Pancreas (tissue), 10 donors: ENCODE measurements at regions not wholly inside any gene's neighbourhood (a gene's known extent, or its start where the extent isn't known, plus 50 kb on each side); places are given as distances from the start of the nearest gene placed in this dataset.

Experiments
- ATAC-seq, 4 donors: fragments of 200-7000 bp; cut with Tn5 transposase; one replicate each; pipeline versions ENCODE4 v1.8.0 to v1.9.1; 2020; ENCODE audit warnings: mild to moderate bottlenecking in 4 of 4, moderate library complexity in 4 of 4
- DNase-seq, 6 donors: peaks; one replicate each; pipeline ENCODE4 v3.0.0-alpha.2; 2020
- FAIRE-seq: peaks from 2 replicates; lab custom pipeline; 2012; peaks lifted over from hg19 to GRCh38; lab: Jason Lieb, UNC
- H3K27ac ChIP-seq, 4 donors: fragments of 200-600 bp; sonication (generic); 1 replicate in 3 of 4; 2 replicates in 1 of 4; pipeline versions ENCODE4 v1.5.0 to v1.8.0; 2020
- H3K27me3 ChIP-seq, 4 donors: fragments of 200-600 bp; one replicate each; pipeline ENCODE4 v1.8.0; 2021
- H3K36me3 ChIP-seq, 3 donors: fragments of 200-600 bp; sonication (generic) in 1 of 3; one replicate each; pipeline versions ENCODE4 v1.5.0 to v1.8.0; 2020 to 2021
- H3K4me1 ChIP-seq, 3 donors: fragments of 200-600 bp; one replicate each; pipeline ENCODE4 v1.8.0; 2021
- H3K4me3 ChIP-seq, 4 donors: fragments of 200-600 bp; sonication (generic) in 2 of 4; one replicate each; pipeline versions ENCODE4 v1.5.0 to v1.8.0; 2020 to 2021
- H3K9me3 ChIP-seq, 4 donors: fragments of 200-600 bp; one replicate each; pipeline ENCODE4 v1.8.0; 2021
- WGBS, 2 donors: extraction: QIAGEN DNeasy Blood & Tissue Kit; methylation state at CpG; one replicate each; pipeline ENCODE4 v1.1.7; 2013; 5-methylcytosine and 5-hydroxymethylcytosine counted together
- intact Hi-C, 3 donors: fragments of 100-400 bp; cut with DNase I; formaldehyde crosslinking; loops; one replicate each; pipeline versions ENCODE4 v1.11.1 to v1.14.2; 2022
- TF ChIP-seq, protein P1 (sequence below), 4 donors: fragments of 200-600 bp; sonication (generic) in 3 of 4; IDR thresholded peaks; one replicate each; pipeline versions ENCODE4 v1.5.0 to v1.8.0; 2021; ENCODE audit warnings: antibody characterized with exemption in 4 of 4
- donor health status: healthy with polysubstance abuse.
- donor health status: DM: no; HTN: no; CAD: no; lungs with moderate emphysema.
- donor health status: DM: no; HTN: no; CAD: no.
- donor health status: control.
- donor health status: control.
- donor health status: Bipolar disorder and iron deficiency.
- donor health status: DM: yes; HTN: yes; CAD: no.
- donor health status: DM: no; HTN: no; CAD: no.
- donor health status: DM: no; HTN: no; CAD: no.
- donor health status: DM: yes; HTN: yes; CAD: no.

GRCh38 chr18:28581521-28582071 is 404.7 kb upstream of the CDH2 start:
- Histone ChIP-seq H3K9me3 (no peaks in the 10 kb centered on the region), H3K27me3 (no peaks in the 10 kb centered on the region), H3K4me3 (no peak overlapping the region), H3K4me1 (no peaks in the 10 kb centered on the region), H3K27ac (no peak overlapping the region), H3K36me3 (no peaks in the 10 kb centered on the region)
- no peak for DNase-seq
- TF ChIP-seq, protein P1, sequence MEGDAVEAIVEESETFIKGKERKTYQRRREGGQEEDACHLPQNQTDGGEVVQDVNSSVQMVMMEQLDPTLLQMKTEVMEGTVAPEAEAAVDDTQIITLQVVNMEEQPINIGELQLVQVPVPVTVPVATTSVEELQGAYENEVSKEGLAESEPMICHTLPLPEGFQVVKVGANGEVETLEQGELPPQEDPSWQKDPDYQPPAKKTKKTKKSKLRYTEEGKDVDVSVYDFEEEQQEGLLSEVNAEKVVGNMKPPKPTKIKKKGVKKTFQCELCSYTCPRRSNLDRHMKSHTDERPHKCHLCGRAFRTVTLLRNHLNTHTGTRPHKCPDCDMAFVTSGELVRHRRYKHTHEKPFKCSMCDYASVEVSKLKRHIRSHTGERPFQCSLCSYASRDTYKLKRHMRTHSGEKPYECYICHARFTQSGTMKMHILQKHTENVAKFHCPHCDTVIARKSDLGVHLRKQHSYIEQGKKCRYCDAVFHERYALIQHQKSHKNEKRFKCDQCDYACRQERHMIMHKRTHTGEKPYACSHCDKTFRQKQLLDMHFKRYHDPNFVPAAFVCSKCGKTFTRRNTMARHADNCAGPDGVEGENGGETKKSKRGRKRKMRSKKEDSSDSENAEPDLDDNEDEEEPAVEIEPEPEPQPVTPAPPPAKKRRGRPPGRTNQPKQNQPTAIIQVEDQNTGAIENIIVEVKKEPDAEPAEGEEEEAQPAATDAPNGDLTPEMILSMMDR (IDR thresholded peaks at IDR 0.05), result no peak
- ATAC-seq, result no peak
- intact Hi-C loops, result no loop called here
- FAIRE-seq, result no peak
- 47 to 61% methylated on average over 4 of the region's 4 CpGs for WGBS, 2 donors

DNA sequence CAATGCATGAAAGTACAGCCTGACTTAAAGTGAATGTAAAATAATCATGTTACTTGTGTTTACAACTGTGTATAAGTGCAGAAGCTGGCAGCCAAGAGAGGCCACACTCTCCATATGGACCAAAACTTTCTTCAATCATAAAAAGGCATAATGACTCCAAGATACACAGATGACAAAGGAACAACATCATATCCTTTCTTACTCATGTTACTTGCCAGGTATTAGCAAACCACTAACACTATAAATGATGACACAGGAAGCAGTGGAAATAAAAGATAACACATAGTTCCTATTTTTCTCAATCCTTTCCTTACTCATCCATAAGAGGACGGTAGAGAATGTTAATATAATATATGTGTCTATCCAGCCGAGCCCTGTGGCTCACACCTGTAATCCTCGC is 400.0 kb upstream of the CDH2 start:
- WGBS, 2 donors, result 65 to 71% methylated on average over 3 of the region's 3 CpGs
- no peak for FAIRE-seq

GRCh38 chr18:28575123-28575522 is 398.2 kb upstream of the CDH2 start:
- no peaks in the 10 kb centered on the region for H3K27me3 ChIP-seq
- 52 to 65% methylated on average over 3 of the region's 3 CpGs for WGBS, 2 donors
- H3K4me3 ChIP-seq, result no peak overlapping the region
- ATAC-seq, result no peak
- TF ChIP-seq, protein P1 (IDR thresholded peaks at IDR 0.05), result no peak
- DNase-seq, result no peak
- intact Hi-C loops, result no loop called here
- FAIRE-seq, result no peak
- no peaks in the 10 kb centered on the region for H3K4me1 ChIP-seq
- no peak overlapping the region for H3K27ac ChIP-seq
- no peaks in the 10 kb centered on the region for H3K9me3 ChIP-seq
- no peaks in the 10 kb centered on the region for H3K36me3 ChIP-seq

More for the DNA sequence above, 400.0 kb upstream of the CDH2 start:
- DNase-seq (no peak), ATAC-seq (no peak)
- no peaks in the 10 kb centered on the region for H3K36me3 ChIP-seq
- TF ChIP-seq, protein P1 (IDR thresholded peaks at IDR 0.05), result no peak
- no peaks in the 10 kb centered on the region for H3K27me3 ChIP-seq
- H3K9me3 ChIP-seq, result no peaks in the 10 kb centered on the region
- H3K4me1 ChIP-seq, result no peaks in the 10 kb centered on the region
- H3K27ac ChIP-seq, result no peak overlapping the region
- H3K4me3 ChIP-seq, result no peak overlapping the region
- intact Hi-C loops, result no loop called here

DNA sequence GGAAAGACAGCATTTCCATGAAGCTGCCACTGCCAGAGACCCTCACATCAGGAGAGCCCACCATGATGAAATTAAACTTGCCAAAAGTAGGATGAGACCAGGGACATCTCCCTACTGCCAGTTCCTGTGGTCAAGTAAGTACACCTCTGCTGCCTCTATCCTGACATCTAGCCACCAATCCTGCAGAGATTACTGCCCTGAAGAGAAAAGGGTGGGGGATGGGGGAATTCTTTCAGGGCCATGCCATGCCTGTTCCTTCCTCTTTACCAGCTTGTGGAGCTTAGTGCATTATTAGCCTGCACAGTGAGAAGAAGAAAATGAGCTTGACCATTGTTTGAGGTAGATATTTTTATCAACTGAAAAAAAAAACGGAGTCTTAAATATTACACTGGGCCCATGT is 397.2 kb upstream of the CDH2 start:
- Histone ChIP-seq H3K4me3 (no peak overlapping the region), H3K36me3 (no peaks in the 10 kb centered on the region), H3K9me3 (no peaks in the 10 kb centered on the region), H3K4me1 (no peaks in the 10 kb centered on the region), H3K27ac (no peak overlapping the region), H3K27me3 (no peaks in the 10 kb centered on the region)
- 43 to 59% methylated on average over 1 of the region's 1 CpG for WGBS, 2 donors
- DNase-seq, result no peak
- intact Hi-C loops, result no loop called here
- no peak for ATAC-seq
- TF ChIP-seq, protein P1 (IDR thresholded peaks at IDR 0.05), result no peak
- FAIRE-seq, result no peak

- DNase-seq, result no peak
- Histone ChIP-seq H3K36me3 (no peaks in the 10 kb centered on the region), H3K4me1 (no peaks in the 10 kb centered on the region), H3K27me3 (no peaks in the 10 kb centered on the region), H3K4me3 (no peak overlapping the region), H3K9me3 (no peaks in the 10 kb centered on the region), H3K27ac (no peak overlapping the region)
- intact Hi-C loops, result no loop called here
- WGBS, 2 donors, result 46 to 57% methylated on average over 2 of the region's 2 CpGs
- ATAC-seq, result no peak
- TF ChIP-seq, protein P1 (IDR thresholded peaks at IDR 0.05), result no peak
- FAIRE-seq, result no peak
Measured at GRCh38 chr18:28571929-28572328, 395.0 kb upstream of the CDH2 start.
